Gastrocnemius medialis (tissue), 4 donors: ENCODE measurements at regions not wholly inside any gene's neighbourhood (a gene's known extent, or its start where the extent isn't known, plus 50 kb on each side); places are given as distances from the start of the nearest gene placed in this dataset.

ENCODE experiments used
- CTCF ChIP-seq, 5 experiments: fragments of 450-650 bp in 3 of 5; fragments of 200-600 bp in 2 of 5; sonication (generic) in 2 of 5; IDR thresholded peaks in 4 of 5; conservative IDR thresholded peaks in 1 of 5; 1 replicate in 4 of 5; 2 replicates in 1 of 5; pipeline ENCODE4 v1.5.1; 2016 to 2019; ENCODE audit warnings: antibody characterized with exemption in 5 of 5, mild to moderate bottlenecking in 3 of 5, moderate library complexity in 3 of 5
- POLR2A ChIP-seq, 2 donors: fragments of 450-650 bp; IDR thresholded peaks; one replicate each; pipeline ENCODE4 v1.6.1; 2017; ENCODE audit warnings: antibody characterized with exemption in 2 of 2, mild to moderate bottlenecking in 2 of 2, moderate library complexity in 2 of 2

GRCh38 chr2:146477383-146477782 lies 1367.4 kb upstream of the ACVR2A start:
- no peak for TF ChIP-seq CTCF (IDR thresholded peaks at IDR 0.05 in 4 of 5, conservative IDR thresholded peaks at IDR 0.05 in 1 of 5)
- no peak for TF ChIP-seq POLR2A (IDR thresholded peaks at IDR 0.05)
